ENCODE measurements at regions not wholly inside any gene's neighbourhood (a gene's known extent, or its start where the extent isn't known, plus 50 kb on each side); places are given as distances from the start of the nearest gene placed in this dataset.

DNA sequence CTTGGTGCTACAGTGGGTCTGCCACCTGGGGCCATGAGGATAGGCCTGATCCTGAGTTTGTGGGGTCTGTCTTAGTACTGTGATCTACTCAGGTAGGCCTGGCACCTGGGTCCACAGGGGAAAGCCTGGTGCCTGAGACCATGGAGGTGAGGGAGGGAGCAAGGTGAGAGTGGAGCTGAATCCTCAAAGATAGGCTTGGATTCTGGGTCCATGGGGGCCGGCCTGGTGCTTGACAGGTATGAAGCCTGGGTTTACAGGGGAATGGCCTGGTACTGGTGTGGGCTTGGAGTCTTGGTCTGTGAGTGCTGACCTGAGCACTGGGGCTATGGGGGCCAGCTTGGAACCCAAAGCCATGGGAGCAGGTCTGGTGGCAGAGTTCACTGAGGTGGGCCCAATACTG lies 439.2 kb upstream of the SMARCA2 start:
- Histone ChIP-seq H3K9me2 (replicated peaks; ENCODE audit: insufficient read depth, low read length) (no peaks in the 10 kb centered on the region), H3K4me3 (ENCODE audit: insufficient read depth, low read length, poor library complexity, severe bottlenecking) (no peak overlapping the region), H3K79me2 (ENCODE audit: insufficient read depth, low read length) (no peaks in the 10 kb centered on the region), H3K27ac (ENCODE audit: low read depth, low read length) (no peak overlapping the region), H3K36me3 (ENCODE audit: low read length) (no peaks in the 10 kb centered on the region), H3K9me3 (ENCODE audit: insufficient read depth, low read length) (no peaks in the 10 kb centered on the region), H3K4me2 (ENCODE audit: low read depth, low read length, poor library complexity, severe bottlenecking) (no peak overlapping the region), H3F3A (ENCODE audit: insufficient read depth) (no peaks in the 10 kb centered on the region), H4K20me1 (ENCODE audit: low read depth, low read length) (no peaks in the 10 kb centered on the region), H2AFZ (ENCODE audit: low read depth, low read length, severe bottlenecking) (no peak overlapping the region), H3K27me3 (ENCODE audit: low read length) (no peaks in the 10 kb centered on the region), H3K9ac (ENCODE audit: low read length) (no peak overlapping the region)
- TF ChIP-seq, protein P1, sequence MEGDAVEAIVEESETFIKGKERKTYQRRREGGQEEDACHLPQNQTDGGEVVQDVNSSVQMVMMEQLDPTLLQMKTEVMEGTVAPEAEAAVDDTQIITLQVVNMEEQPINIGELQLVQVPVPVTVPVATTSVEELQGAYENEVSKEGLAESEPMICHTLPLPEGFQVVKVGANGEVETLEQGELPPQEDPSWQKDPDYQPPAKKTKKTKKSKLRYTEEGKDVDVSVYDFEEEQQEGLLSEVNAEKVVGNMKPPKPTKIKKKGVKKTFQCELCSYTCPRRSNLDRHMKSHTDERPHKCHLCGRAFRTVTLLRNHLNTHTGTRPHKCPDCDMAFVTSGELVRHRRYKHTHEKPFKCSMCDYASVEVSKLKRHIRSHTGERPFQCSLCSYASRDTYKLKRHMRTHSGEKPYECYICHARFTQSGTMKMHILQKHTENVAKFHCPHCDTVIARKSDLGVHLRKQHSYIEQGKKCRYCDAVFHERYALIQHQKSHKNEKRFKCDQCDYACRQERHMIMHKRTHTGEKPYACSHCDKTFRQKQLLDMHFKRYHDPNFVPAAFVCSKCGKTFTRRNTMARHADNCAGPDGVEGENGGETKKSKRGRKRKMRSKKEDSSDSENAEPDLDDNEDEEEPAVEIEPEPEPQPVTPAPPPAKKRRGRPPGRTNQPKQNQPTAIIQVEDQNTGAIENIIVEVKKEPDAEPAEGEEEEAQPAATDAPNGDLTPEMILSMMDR (IDR thresholded peaks at IDR 0.05; ENCODE audit: insufficient read depth, low read length, poor library complexity, severe bottlenecking), result no peak
- no peak for TF ChIP-seq EZH2phosphoT487 (conservative IDR thresholded peaks at IDR 0.05; ENCODE audit: low read length)

DNA sequence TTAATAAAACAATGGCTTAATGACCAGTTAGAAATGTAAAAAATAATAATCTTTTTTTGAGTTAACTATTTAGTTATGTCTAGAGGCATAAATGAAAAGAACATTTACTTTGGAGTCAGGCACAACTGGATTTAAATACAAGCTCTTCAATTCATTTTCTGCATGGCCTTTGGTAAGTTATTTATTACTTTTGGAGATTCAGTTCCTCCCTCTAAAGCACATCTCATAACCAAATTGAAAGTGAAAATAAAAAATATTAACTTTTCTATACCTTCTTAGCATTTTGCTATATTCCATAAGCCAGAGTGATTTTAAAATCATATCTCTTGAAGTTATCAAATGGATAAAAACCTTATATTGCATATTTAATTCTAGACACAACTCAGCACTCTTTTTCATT lies 434.9 kb upstream of the SMARCA2 start:
- no peak overlapping the region for H3K9ac ChIP-seq (ENCODE audit: low read length)
- no peaks in the 10 kb centered on the region for H3K36me3 ChIP-seq (ENCODE audit: low read length)
- H3K27ac ChIP-seq (ENCODE audit: low read depth, low read length), result no peak overlapping the region
- no peaks in the 10 kb centered on the region for H4K20me1 ChIP-seq (ENCODE audit: low read depth, low read length)
- no peaks in the 10 kb centered on the region for H3K9me3 ChIP-seq (ENCODE audit: insufficient read depth, low read length)
- no peaks in the 10 kb centered on the region for H3F3A ChIP-seq (ENCODE audit: insufficient read depth)
- no peak overlapping the region for H2AFZ ChIP-seq (ENCODE audit: low read depth, low read length, severe bottlenecking)
- H3K4me2 ChIP-seq (ENCODE audit: low read depth, low read length, poor library complexity, severe bottlenecking), result no peak overlapping the region
- no peak overlapping the region for H3K4me3 ChIP-seq (ENCODE audit: insufficient read depth, low read length, poor library complexity, severe bottlenecking)
- H3K79me2 ChIP-seq (ENCODE audit: insufficient read depth, low read length), result no peaks in the 10 kb centered on the region
- H3K9me2 ChIP-seq (replicated peaks; ENCODE audit: insufficient read depth, low read length), result no peaks in the 10 kb centered on the region
- TF ChIP-seq, protein P1 (IDR thresholded peaks at IDR 0.05; ENCODE audit: insufficient read depth, low read length, poor library complexity, severe bottlenecking), result no peak
- TF ChIP-seq EZH2phosphoT487 (conservative IDR thresholded peaks at IDR 0.05; ENCODE audit: low read length), result no peak
- H3K27me3 ChIP-seq (ENCODE audit: low read length), result no peaks in the 10 kb centered on the region

DNA sequence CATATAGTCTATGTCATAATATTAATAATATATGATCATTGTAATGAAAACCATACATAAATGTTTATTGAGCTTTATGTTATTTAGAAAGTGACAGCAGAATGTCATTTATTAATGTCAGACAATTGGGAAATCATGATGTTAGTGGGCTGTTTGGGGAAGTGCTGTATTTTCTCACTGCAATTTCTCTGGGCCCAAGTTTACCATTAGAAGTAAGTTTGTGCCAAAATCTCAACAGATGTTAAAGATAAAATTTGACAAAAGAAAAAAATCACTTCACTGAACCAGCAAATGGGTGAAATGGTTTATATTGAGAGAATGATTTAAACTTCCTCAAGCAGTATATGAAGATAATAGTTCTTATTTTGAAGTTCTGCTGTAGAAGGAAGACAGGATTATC lies 433.2 kb upstream of the SMARCA2 start:
- Histone ChIP-seq H3K4me3 (ENCODE audit: insufficient read depth, low read length, poor library complexity, severe bottlenecking) (no peak overlapping the region), H2AFZ (ENCODE audit: low read depth, low read length, severe bottlenecking) (no peak overlapping the region), H3K27me3 (ENCODE audit: low read length) (no peaks in the 10 kb centered on the region), H3K4me2 (ENCODE audit: low read depth, low read length, poor library complexity, severe bottlenecking) (no peak overlapping the region), H3K9me2 (replicated peaks; ENCODE audit: insufficient read depth, low read length) (no peaks in the 10 kb centered on the region), H3K9me3 (ENCODE audit: insufficient read depth, low read length) (no peaks in the 10 kb centered on the region), H3K36me3 (ENCODE audit: low read length) (no peaks in the 10 kb centered on the region), H3K9ac (ENCODE audit: low read length) (no peak overlapping the region), H3K27ac (ENCODE audit: low read depth, low read length) (no peak overlapping the region), H3K79me2 (ENCODE audit: insufficient read depth, low read length) (no peaks in the 10 kb centered on the region), H4K20me1 (ENCODE audit: low read depth, low read length) (no peaks in the 10 kb centered on the region), H3F3A (ENCODE audit: insufficient read depth) (no peaks in the 10 kb centered on the region)
- TF ChIP-seq, protein P1 (IDR thresholded peaks at IDR 0.05; ENCODE audit: insufficient read depth, low read length, poor library complexity, severe bottlenecking), result no peak
- TF ChIP-seq EZH2phosphoT487 (conservative IDR thresholded peaks at IDR 0.05; ENCODE audit: low read length), result no peak
